K562 (cell line): ENCODE measurements at regions not wholly inside any gene's neighbourhood (a gene's known extent, or its start where the extent isn't known, plus 50 kb on each side); places are given as distances from the start of the nearest gene placed in this dataset.

Experiments used
- ATAC-seq: fragments of 200-7000 bp; cut with Tn5 transposase; 3 replicates; pipeline ENCODE4 v1.9.1; 2020; ENCODE audit warnings: moderate library complexity
- BruUV-seq: library from RNA; stranded (reverse); fragments of 400-500 nt; replicated peaks from 2 replicates; lab custom pipeline; 2021; lab: Mats Ljungman, UMichigan
- CTCF ChIA-PET: fragments of 300-600 bp; formaldehyde crosslinking; extraction: SDS; loops from one replicate; lab custom pipeline; 2021; ENCODE audit warnings: low intra/inter-chr PET ratio; lab: Yijun Ruan, JAX
- POLR2A ChIA-PET: fragments of 300-600, 350-650 bp; sonication (Branson Sonifier 250); formaldehyde crosslinking; extraction: SDS; loops from one replicate; lab custom pipeline; 2021; ENCODE audit warnings: antibody characterized with exemption, inconsistent platforms; lab: Yijun Ruan, JAX
- DNase-seq, 4 experiments: peaks; one replicate each; pipeline versions ENCODE4 v3.0.0 to v3.0.0-alpha.2; 2011 to 2018; ENCODE audit warnings: low spot score in 3 of 4, mixed read lengths in 3 of 4; ENCODE audit errors: extremely low read depth in 1 of 4
- FAIRE-seq: peaks from 2 replicates; lab custom pipeline; 2011; peaks lifted over from hg19 to GRCh38; lab: Jason Lieb, UNC
- H2AFZ ChIP-seq: 2 replicates; pipeline ENCODE4 v1.6.0; 2011; ENCODE audit warnings: low read depth, low read length, control low read depth, inconsistent platforms
- H3K27ac ChIP-seq: fragments of 200-600 bp; 3 replicates; pipeline ENCODE4 v1.8.0; 2011; ENCODE audit warnings: low read depth, mild to moderate bottlenecking, control low read depth, inconsistent platforms, low read length, moderate library complexity, mixed read lengths; ENCODE audit errors: extremely low read depth
- H3K27me3 ChIP-seq, 2 experiments: fragments of 300-600 bp in 1 of 2; 2 replicates in 1 of 2; 3 replicates in 1 of 2; pipeline versions ENCODE4 v1.6.0 to v1.8.0; 2011; ENCODE audit warnings: inconsistent platforms in 2 of 2, low read length in 2 of 2, mild to moderate bottlenecking in 1 of 2, mixed read lengths in 1 of 2, moderate library complexity in 1 of 2; ENCODE audit not compliant: control insufficient read depth in 2 of 2, insufficient read depth in 2 of 2
- H3K36me3 ChIP-seq: fragments of 300-600 bp; 3 replicates; pipeline ENCODE4 v1.8.0; 2011; ENCODE audit warnings: mild to moderate bottlenecking, low read length, inconsistent platforms; ENCODE audit not compliant: control insufficient read depth, insufficient read depth
- H3K4me1 ChIP-seq, 2 experiments: fragments of 200-600 bp in 1 of 2; replicated peaks in 1 of 2; 2 replicates in 1 of 2; 3 replicates in 1 of 2; pipeline versions ENCODE4 v1.5.1 to v1.8.0; 2011; ENCODE audit warnings: inconsistent platforms in 2 of 2, low read length in 2 of 2, mild to moderate bottlenecking in 1 of 2, mixed read lengths in 1 of 2, moderate library complexity in 1 of 2; ENCODE audit not compliant: control insufficient read depth in 2 of 2, insufficient read depth in 2 of 2
- H3K4me2 ChIP-seq: 2 replicates; pipeline ENCODE4 v1.6.1; 2011; ENCODE audit warnings: low read length, control low read depth, inconsistent platforms, mixed read lengths; ENCODE audit not compliant: insufficient read depth
- H3K4me3 ChIP-seq: fragments of 200-600 bp; sonication (generic), shearing (Covaris generic); 2 replicates; pipeline ENCODE4 v1.5.1; 2016; ENCODE audit warnings: control low read depth, inconsistent platforms
- H3K79me2 ChIP-seq: fragments of 200-600 bp; 3 replicates; pipeline ENCODE4 v1.8.0; 2011; ENCODE audit warnings: low read length, inconsistent platforms; ENCODE audit not compliant: control insufficient read depth, insufficient read depth
- H3K9ac ChIP-seq, 2 experiments: 2 replicates each; pipeline versions ENCODE4 v1.6.0 to v1.6.1; 2011; ENCODE audit warnings: low read depth in 2 of 2, low read length in 2 of 2, control low read depth in 1 of 2, inconsistent platforms in 1 of 2, mild to moderate bottlenecking in 1 of 2, mixed read lengths in 1 of 2; ENCODE audit not compliant: insufficient read depth in 1 of 2
- H3K9me1 ChIP-seq: one replicate; pipeline ENCODE4 v1.6.0; 2011; ENCODE audit warnings: inconsistent platforms, mild to moderate bottlenecking, low read length, moderate library complexity; ENCODE audit not compliant: control insufficient read depth, insufficient read depth
- H3K9me3 ChIP-seq: replicated peaks from 2 replicates; pipeline ENCODE4 v1.5.1; 2011; ENCODE audit warnings: low read depth, low read length, inconsistent platforms; ENCODE audit not compliant: control insufficient read depth, insufficient read depth
- H4K20me1 ChIP-seq: replicated peaks from 2 replicates; pipeline ENCODE4 v1.6.1; 2011; ENCODE audit warnings: low read length, inconsistent platforms, mixed read lengths; ENCODE audit not compliant: control insufficient read depth, insufficient read depth
- BDP1 ChIP-seq: IDR thresholded peaks from 3 replicates; pipeline ENCODE4 v1.6.1; 2011; ENCODE audit not compliant: insufficient read length, insufficient read depth
- CBFA2T3 ChIP-seq: fragments of 450-650 bp; IDR thresholded peaks from 2 replicates; pipeline ENCODE4 v1.6.1; 2017
- CEBPG ChIP-seq, 3 experiments: fragments of 200-800 bp in 1 of 3; sonication (Bioruptor generic) in 1 of 3; sonication (generic) in 1 of 3; formaldehyde crosslinking in 1 of 3; IDR thresholded peaks in 2 of 3; conservative IDR thresholded peaks in 1 of 3; 2 replicates each; pipeline versions ENCODE4 v1.6.1 to v1.8.0; 2016 to 2022; ENCODE audit warnings: missing compliant biosample characterization in 2 of 3, missing genetic modification characterization in 2 of 3, mild to moderate bottlenecking in 1 of 3, missing genetic modification reagents in 1 of 3
- GATA2 ChIP-seq: sonication (generic); formaldehyde crosslinking; IDR thresholded peaks from 2 replicates; pipeline ENCODE4 v1.4.0; 2020; ENCODE audit warnings: mild to moderate bottlenecking, missing genetic modification reagents
- GTF2F1 ChIP-seq: IDR thresholded peaks from 2 replicates; pipeline ENCODE4 v1.6.1; 2011; ENCODE audit warnings: low read depth, low read length, improper control_type of control experiment
- HDAC6 ChIP-seq: IDR thresholded peaks from 2 replicates; pipeline ENCODE4 v1.6.1; 2012; ENCODE audit warnings: low read depth, mild to moderate bottlenecking, control low read depth, inconsistent platforms, low read length, moderate library complexity
- MEF2A ChIP-seq: IDR thresholded peaks from 2 replicates; pipeline ENCODE4 v1.6.1; 2011; ENCODE audit warnings: low read depth, mild to moderate bottlenecking, low read length, moderate library complexity; ENCODE audit not compliant: control insufficient read depth
- NFIC ChIP-seq: fragments of 450-650 bp; IDR thresholded peaks from 2 replicates; pipeline ENCODE4 v1.6.1; 2017; ENCODE audit warnings: mild to moderate bottlenecking, inconsistent platforms
- POLR2G ChIP-seq: fragments of 200-400 bp; formaldehyde crosslinking; IDR thresholded peaks from 2 replicates; pipeline ENCODE4 v1.6.1; 2017; ENCODE audit warnings: low read depth, mild to moderate bottlenecking, antibody characterized with exemption, low read length, moderate library complexity
- PYGO2 ChIP-seq: fragments of 450-650 bp; IDR thresholded peaks from 2 replicates; pipeline ENCODE4 v1.6.1; 2016; ENCODE audit warnings: mild to moderate bottlenecking, missing genetic modification characterization, moderate library complexity, missing compliant biosample characterization
- SPI1 ChIP-seq: IDR thresholded peaks from 2 replicates; pipeline ENCODE4 v1.6.1; 2011; ENCODE audit warnings: low read depth, low read length, control low read depth, borderline replicate concordance
- TCF15 ChIP-seq: fragments of 250-450 bp; sonication (Bioruptor Pico); IDR thresholded peaks from 2 replicates; pipeline ENCODE4 v1.8.0; 2022; ENCODE audit warnings: moderate library complexity, mild to moderate bottlenecking, inconsistent platforms
- TEAD1 ChIP-seq, 2 experiments: fragments of 450-650 bp in 1 of 2; sonication (generic) in 1 of 2; formaldehyde crosslinking; IDR thresholded peaks; 2 replicates each; pipeline versions ENCODE4 v1.4.0 to v1.8.0; 2020 to 2022; ENCODE audit warnings: mild to moderate bottlenecking in 2 of 2, missing genetic modification reagents in 1 of 2
- ZNF146 ChIP-seq: IDR thresholded peaks from one replicate; pipeline ENCODE4 v1.6.1; 2018; ENCODE audit warnings: missing compliant biosample characterization; ENCODE audit not compliant: unreplicated experiment
- ZNF280A ChIP-seq: fragments of 450-650 bp; IDR thresholded peaks from 2 replicates; pipeline ENCODE4 v1.6.1; 2018; ENCODE audit warnings: mild to moderate bottlenecking, low read depth; ENCODE audit not compliant: partially characterized antibody
- ZNF644 ChIP-seq: fragments of 200-800 bp; sonication (Bioruptor generic); IDR thresholded peaks from 2 replicates; pipeline ENCODE4 v1.6.1; 2016; ENCODE audit warnings: low read depth, missing genetic modification characterization, missing compliant biosample characterization
- ZNF764 ChIP-seq: fragments of 250-450 bp; sonication (Bioruptor Pico); IDR thresholded peaks from 2 replicates; pipeline ENCODE4 v1.4.0; 2020; ENCODE audit warnings: low read depth, mild to moderate bottlenecking, moderate library complexity
- WGBS: fragments of 100-300 bp; shearing (Covaris generic); methylation state at CpG from one replicate; pipeline ENCODE4 v1.1.6; 2016; ENCODE audit warnings: low coverage, mixed read lengths; ENCODE audit not compliant: insufficient coverage; ENCODE audit errors: missing lambda C conversion rate; 5-methylcytosine and 5-hydroxymethylcytosine counted together
- in situ Hi-C: fragments of 300-500 bp; cut with MboI; formaldehyde crosslinking; loops from 4 replicates; pipeline ENCODE4 v1.15.0; 2018; ENCODE audit warnings: inconsistent platforms, mixed read lengths
- intact Hi-C: fragments of 100-400 bp; cut with micrococcal nuclease; formaldehyde crosslinking; loops from 2 replicates; pipeline ENCODE4 v1.14.2; 2022
- TF ChIP-seq, protein P1 (sequence below): fragments of 250-450 bp; sonication (Bioruptor Pico); IDR thresholded peaks from 2 replicates; pipeline ENCODE4 v1.8.0; 2022; ENCODE audit warnings: moderate library complexity, mild to moderate bottlenecking, inconsistent platforms

GRCh38 chr14:101241147-101241546 is 320.1 kb upstream of the DIO3 start (continued):
- TF ChIP-seq PYGO2 (tag) = no peak
- no peak for TF ChIP-seq NFIC
- peak; percentile 86 for TF ChIP-seq ZNF146 (CRISPR knock-in tag)
- TF ChIP-seq HDAC6 = no peak
- TF ChIP-seq CEBPG (CRISPR knock-in tag; IDR thresholded peaks at IDR 0.05) = no peak
- peak; percentile 45 to 49 for TF ChIP-seq CEBPG (tag; conservative IDR thresholded peaks at IDR 0.05 in 1 of 2, IDR thresholded peaks at IDR 0.05 in 1 of 2)
- TF ChIP-seq ZNF280A = no peak

GRCh38 chr14:101241807-101242278 is 319.5 kb upstream of the DIO3 start:
- CTCF ChIA-PET = no interaction called here
- in situ Hi-C loops = no loop called here
- Histone ChIP-seq H4K20me1 (no peaks in the 10 kb centered on the region), H3K27me3 (peaks cover 2 to 46% of the 10 kb centered on the region in 2 experiments; a peak in 2 of 5 replicates), H3K9ac (no peak overlapping the region), H2AFZ (no peak overlapping the region), H3K36me3 (no peaks in the 10 kb centered on the region), H3K4me2 (no peak overlapping the region), H3K9me1 (no peaks in the 10 kb centered on the region), H3K4me3 (no peak overlapping the region), H3K9me3 (no peaks in the 10 kb centered on the region), H3K79me2 (no peaks in the 10 kb centered on the region), H3K4me1 (no peaks in the 10 kb centered on the region), H3K27ac (no peak overlapping the region)
- intact Hi-C loops = no loop called here
- POLR2A ChIA-PET = no interaction called here
- FAIRE-seq = no peak
- DNase-seq = no peak
- WGBS = 0% methylated on average over 9 of the region's 10 CpGs
- BruUV-seq = no TSS peak
- no peak for ATAC-seq
- TF ChIP-seq GTF2F1 (no peak), TCF15 (no peak), ZNF764 (CRISPR knock-in tag) (no peak), ZNF644 (tag) (no peak), SPI1 (no peak), TEAD1 (CRISPR knock-in tag; IDR thresholded peaks at IDR 0.05) (no peak), POLR2G (no peak), CBFA2T3 (no peak), BDP1 (no peak), MEF2A (no peak), GATA2 (no peak)
- TF ChIP-seq, protein P1, sequence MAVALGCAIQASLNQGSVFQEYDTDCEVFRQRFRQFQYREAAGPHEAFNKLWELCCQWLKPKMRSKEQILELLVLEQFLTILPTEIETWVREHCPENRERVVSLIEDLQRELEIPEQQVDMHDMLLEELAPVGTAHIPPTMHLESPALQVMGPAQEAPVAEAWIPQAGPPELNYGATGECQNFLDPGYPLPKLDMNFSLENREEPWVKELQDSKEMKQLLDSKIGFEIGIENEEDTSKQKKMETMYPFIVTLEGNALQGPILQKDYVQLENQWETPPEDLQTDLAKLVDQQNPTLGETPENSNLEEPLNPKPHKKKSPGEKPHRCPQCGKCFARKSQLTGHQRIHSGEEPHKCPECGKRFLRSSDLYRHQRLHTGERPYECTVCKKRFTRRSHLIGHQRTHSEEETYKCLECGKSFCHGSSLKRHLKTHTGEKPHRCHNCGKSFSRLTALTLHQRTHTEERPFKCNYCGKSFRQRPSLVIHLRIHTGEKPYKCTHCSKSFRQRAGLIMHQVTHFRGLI (CRISPR knock-in tag) = no peak
